T-helper 17 cell (primary cell): ENCODE measurements at regions not wholly inside any gene's neighbourhood (a gene's known extent, or its start where the extent isn't known, plus 50 kb on each side); places are given as distances from the start of the nearest gene placed in this dataset.

ENCODE experiments used
- ATAC-seq: fragments of 150-1000 bp; cut with Tn5 transposase; 2 replicates; pipeline ENCODE4 v1.10.0; 2021; ENCODE audit warnings: mild to moderate bottlenecking, moderate library complexity
- DNase-seq, 3 donors: peaks; one replicate each; pipeline versions ENCODE4 v3.0.0 to v3.0.0-alpha.2; 2020 to 2021
- H3K9me3 ChIP-seq: one replicate; pipeline ENCODE4 v1.7.0; 2013; ENCODE audit warnings: low read length, mild to moderate bottlenecking; ENCODE audit not compliant: control insufficient read depth, poor library complexity, severe bottlenecking
- H3K27ac Mint-ChIP-seq: one replicate; pipeline ENCODE4 v1.8.0; 2022; ENCODE audit warnings: mild to moderate bottlenecking, moderate library complexity, mixed read lengths
- H3K27me3 Mint-ChIP-seq: one replicate; pipeline ENCODE4 v1.8.0; 2022; ENCODE audit warnings: mixed read lengths
- H3K36me3 Mint-ChIP-seq: one replicate; pipeline ENCODE4 v1.8.0; 2022; ENCODE audit warnings: low read depth, mixed read lengths
- H3K4me1 Mint-ChIP-seq: one replicate; pipeline ENCODE4 v1.8.0; 2022; ENCODE audit warnings: mild to moderate bottlenecking, mixed read lengths
- H3K4me3 Mint-ChIP-seq: one replicate; pipeline ENCODE4 v1.8.0; 2022; ENCODE audit warnings: mild to moderate bottlenecking, moderate library complexity, mixed read lengths

DNA sequence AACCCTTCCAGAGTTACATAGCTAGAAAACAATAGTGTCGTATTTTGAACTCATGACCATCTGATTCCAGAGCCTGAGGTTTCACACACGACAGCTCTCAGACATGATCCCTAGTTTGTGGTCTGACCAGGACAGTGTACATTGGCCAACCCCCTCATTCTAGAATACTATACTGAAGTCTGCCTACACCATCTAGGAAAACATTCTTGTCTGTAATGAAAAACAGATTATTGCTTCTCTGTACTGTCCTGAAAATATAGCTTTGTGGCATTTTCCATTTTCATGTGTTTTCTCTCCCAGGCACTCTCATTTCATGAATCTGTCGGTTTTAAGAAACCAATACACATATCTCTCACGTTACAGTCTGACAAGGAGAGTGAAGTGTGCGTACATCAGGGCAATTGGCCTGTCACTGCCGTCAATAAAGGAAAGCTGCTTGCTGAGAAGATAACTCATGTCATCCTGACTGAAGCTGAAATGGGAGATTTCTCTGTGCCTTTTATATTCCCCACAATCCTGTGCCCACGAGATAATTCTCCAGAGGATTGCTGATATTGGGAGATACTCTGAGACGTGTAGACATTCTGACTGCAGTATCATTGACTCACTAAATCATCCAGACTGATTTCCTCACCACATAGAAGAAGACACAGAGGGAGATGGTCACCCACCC is 585.6 kb downstream of the PLPP3 start:
- ATAC-seq (no peak), DNase-seq (no peak)
- H3K4me3 Mint-ChIP-seq = no peak overlapping the region
- H3K27ac Mint-ChIP-seq = no peak overlapping the region
- no peaks in the 10 kb centered on the region for H3K36me3 Mint-ChIP-seq
- H3K4me1 Mint-ChIP-seq = no peaks in the 10 kb centered on the region
- no peaks in the 10 kb centered on the region for H3K27me3 Mint-ChIP-seq
- H3K9me3 ChIP-seq = no peaks in the 10 kb centered on the region

DNA sequence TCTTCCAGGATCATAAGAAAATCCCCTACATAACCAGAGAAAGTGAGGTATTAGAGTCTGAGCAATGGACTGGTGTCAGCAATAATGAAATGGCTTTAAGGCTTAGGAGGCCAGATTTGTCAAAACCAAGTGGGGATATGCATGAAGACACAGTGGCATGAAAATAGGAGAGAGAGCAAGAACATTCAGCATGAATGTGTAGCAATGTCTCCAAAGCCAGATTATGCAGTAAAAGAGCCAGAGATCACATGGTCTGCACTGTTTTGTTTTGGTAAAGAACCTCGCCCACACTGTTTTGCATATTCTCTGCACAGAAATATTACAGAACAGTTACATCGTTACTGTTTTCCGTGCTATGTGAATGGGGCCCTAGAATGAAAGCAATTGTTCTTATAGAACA is 589.4 kb downstream of the PLPP3 start:
- peaks cover 17% of the 10 kb centered on the region for H3K27me3 Mint-ChIP-seq
- H3K4me1 Mint-ChIP-seq = no peaks in the 10 kb centered on the region
- H3K36me3 Mint-ChIP-seq = no peaks in the 10 kb centered on the region
- no peak overlapping the region for H3K27ac Mint-ChIP-seq
- ATAC-seq (no peak), DNase-seq (no peak)
- no peaks in the 10 kb centered on the region for H3K9me3 ChIP-seq
- H3K4me3 Mint-ChIP-seq = no peak overlapping the region

DNA sequence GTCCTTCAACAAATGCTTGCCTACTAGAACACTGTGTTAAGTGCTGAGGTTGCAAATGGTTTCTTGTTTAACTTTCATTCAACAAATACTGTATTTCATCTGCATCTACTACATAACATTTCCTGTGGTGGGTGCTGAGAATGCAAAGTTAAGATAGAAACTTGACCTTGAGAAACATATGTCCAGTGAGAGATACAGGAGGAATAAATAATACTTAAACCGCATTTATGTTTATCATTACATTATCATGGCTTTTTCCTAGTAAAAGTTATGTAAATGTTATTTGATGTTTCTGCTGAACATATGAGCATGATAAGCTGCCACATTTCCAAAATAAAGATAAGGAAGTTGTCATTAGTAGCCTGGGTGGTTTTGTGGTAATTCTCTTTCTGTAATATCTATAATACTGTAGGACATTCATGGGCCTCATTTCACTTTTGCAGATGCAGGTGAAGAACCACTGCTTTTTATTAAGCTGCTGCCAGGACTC is 590.4 kb downstream of the PLPP3 start:
- peaks cover 17% of the 10 kb centered on the region for H3K27me3 Mint-ChIP-seq
- H3K4me1 Mint-ChIP-seq = no peaks in the 10 kb centered on the region
- no peaks in the 10 kb centered on the region for H3K36me3 Mint-ChIP-seq
- no peak for DNase-seq
- H3K27ac Mint-ChIP-seq = no peak overlapping the region
- no peaks in the 10 kb centered on the region for H3K9me3 ChIP-seq
- no peak for ATAC-seq
- no peak overlapping the region for H3K4me3 Mint-ChIP-seq

DNA sequence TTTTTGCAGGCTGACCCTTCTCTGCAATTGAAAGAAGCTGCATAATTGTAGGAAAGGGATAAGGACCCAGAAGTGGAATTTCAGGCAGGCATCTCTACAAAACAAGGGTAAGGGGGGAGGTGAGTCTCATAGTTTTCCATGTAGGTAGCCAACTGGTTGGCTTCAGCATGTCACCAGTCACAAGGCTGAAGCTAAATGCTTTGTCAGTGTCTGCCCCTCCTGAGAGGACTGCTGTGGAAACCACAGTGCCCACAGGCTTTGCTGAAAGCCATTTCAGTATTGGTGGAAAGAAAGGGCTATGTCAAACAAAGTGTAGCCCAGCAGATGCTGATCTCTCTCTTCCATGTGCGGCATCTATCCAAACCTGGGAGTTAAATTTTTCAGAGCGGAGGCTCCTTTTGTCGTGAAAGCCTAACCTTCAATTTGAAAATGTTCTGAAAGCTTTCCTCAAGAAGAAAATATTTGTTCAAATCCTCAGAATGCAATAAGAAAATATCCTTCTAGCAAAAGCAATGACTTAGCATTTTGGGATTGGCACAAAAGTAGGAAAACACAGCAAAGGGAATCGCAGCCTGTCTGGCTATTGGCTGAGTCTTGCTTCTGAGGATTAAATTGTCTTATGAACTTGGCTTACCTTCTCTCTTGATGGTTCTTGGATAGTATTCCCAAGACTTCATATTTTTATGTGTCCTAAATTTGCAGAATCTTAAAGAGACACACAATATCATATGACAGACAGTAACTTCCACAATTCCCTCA is 591.7 kb downstream of the PLPP3 start:
- Mint-ChIP-seq H3K4me1 (no peaks in the 10 kb centered on the region), H3K36me3 (no peaks in the 10 kb centered on the region), H3K27ac (no peak overlapping the region), H3K27me3 (peaks cover 17% of the 10 kb centered on the region), H3K4me3 (no peak overlapping the region)
- H3K9me3 ChIP-seq = no peaks in the 10 kb centered on the region
- no peak for DNase-seq
- ATAC-seq = no peak

DNA sequence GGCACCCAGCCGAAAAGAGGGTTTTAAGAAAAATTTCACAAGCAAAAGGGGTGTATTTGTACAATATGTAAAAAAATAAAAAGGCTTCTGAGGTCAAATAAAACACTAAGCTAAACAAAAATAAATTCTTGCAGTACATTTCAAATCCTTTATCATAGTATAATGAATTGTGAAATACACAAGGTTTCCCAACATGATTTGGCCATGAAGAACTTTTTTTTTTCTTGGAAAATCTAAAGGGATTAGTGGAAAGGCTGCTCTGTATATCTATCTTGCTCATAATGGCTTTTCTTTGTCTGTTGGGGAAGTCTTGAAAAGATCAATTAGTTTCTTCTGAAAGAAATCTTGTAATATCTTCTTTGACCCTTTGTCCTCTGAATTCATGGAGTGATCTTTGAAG is 593.4 kb downstream of the PLPP3 start:
- no peak overlapping the region for H3K4me3 Mint-ChIP-seq
- H3K27me3 Mint-ChIP-seq = peaks cover 17% of the 10 kb centered on the region
- H3K36me3 Mint-ChIP-seq = no peaks in the 10 kb centered on the region
- no peak for DNase-seq
- no peak for ATAC-seq
- no peak overlapping the region for H3K27ac Mint-ChIP-seq
- H3K9me3 ChIP-seq = no peaks in the 10 kb centered on the region
- no peaks in the 10 kb centered on the region for H3K4me1 Mint-ChIP-seq

DNA sequence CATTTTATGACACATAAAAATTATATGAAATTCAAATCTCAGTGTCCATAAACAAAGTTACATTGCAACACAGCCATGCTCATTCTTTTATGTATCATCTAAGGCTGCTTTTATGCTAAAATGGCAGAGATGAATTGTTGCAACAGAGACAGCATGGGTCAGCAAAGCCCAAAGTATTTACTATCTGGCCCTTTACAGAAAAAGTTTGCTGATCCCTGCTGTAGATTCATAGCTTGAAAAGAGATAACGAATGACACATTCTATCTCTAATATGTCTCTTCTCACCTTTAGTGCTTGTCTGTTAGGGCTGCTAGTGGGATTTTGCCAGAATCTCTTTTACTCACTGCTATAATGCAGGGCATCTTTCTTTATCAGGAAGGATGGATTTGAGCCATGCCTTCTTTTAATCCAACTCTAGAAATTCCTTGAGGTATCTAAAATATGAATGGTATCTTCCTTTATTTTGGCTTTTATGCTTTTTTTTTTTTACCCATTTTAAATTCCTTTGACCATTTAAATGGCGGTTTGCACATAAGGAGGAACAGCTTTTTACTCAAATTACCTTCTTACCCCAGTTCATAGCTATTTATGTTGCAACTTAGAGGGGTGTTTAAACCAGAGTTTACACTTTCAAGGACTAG is 598.2 kb downstream of the PLPP3 start:
- peaks cover 4% of the 10 kb centered on the region for H3K27me3 Mint-ChIP-seq
- H3K27ac Mint-ChIP-seq = no peak overlapping the region
- H3K4me1 Mint-ChIP-seq = no peaks in the 10 kb centered on the region
- no peak for DNase-seq
- no peak for ATAC-seq
- no peaks in the 10 kb centered on the region for H3K9me3 ChIP-seq
- H3K4me3 Mint-ChIP-seq = no peak overlapping the region
- H3K36me3 Mint-ChIP-seq = no peaks in the 10 kb centered on the region

DNA sequence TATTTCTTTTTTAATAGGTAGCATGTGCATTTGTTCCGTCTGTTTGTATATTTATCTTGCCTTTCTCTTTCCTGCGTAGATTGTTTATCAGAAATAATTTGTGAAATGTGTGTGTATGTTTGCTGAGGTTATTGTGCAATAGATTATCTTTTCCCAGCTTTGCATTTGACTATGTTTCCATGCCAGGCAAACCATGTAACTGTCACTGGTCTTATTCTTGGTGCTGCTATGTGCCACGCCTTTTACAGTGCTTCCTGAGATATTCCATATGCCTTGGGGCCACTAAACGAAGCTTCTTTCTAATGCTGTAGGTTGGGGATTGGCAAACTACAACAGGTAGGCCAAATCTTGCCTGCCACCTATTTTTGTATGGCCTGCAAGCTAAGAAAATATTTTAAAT is 598.8 kb downstream of the PLPP3 start:
- ATAC-seq (no peak), DNase-seq (no peak)
- no peaks in the 10 kb centered on the region for H3K9me3 ChIP-seq
- no peak overlapping the region for H3K27ac Mint-ChIP-seq
- H3K36me3 Mint-ChIP-seq = no peaks in the 10 kb centered on the region
- no peaks in the 10 kb centered on the region for H3K4me1 Mint-ChIP-seq
- H3K4me3 Mint-ChIP-seq = no peak overlapping the region
- no peaks in the 10 kb centered on the region for H3K27me3 Mint-ChIP-seq

DNA sequence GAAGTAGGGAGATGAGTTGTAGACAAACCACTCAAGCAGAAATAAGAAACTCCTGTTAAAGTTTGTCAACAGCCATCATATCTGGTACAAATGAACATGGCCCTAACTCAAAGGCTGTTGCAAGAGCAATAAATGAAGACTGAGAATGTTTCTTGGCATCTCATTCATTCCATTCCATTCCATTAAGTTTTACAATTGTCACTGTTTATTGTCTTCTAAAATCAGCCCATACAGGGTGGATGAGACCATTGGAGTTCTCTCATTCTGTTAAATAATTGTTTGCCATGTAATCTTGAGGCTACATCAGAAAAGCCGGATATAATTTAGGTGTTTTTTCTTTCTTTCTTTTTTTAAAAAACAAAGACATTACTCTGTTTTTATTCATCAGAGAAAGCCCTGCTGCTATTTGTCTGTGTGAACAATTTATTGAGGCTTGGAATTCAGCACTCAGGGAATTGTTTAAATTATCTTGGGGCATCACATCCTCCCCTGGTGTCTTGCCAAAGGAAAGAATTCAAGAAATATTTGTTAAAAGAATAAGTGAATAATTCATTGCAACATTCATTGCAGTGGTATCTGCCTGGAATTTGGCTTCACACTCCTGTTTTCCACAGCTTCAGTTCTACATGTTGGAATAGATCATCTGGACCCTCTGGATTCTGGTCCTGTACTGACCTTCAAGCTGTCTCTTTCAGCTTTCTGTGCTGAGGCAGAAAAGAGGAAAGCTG is 604.5 kb downstream of the PLPP3 start:
- H3K9me3 ChIP-seq = no peaks in the 10 kb centered on the region
- no peak overlapping the region for H3K4me3 Mint-ChIP-seq
- H3K27ac Mint-ChIP-seq = no peak overlapping the region
- H3K36me3 Mint-ChIP-seq = no peaks in the 10 kb centered on the region
- no peak for DNase-seq
- H3K4me1 Mint-ChIP-seq = no peaks in the 10 kb centered on the region
- no peak for ATAC-seq
- H3K27me3 Mint-ChIP-seq = no peaks in the 10 kb centered on the region

DNA sequence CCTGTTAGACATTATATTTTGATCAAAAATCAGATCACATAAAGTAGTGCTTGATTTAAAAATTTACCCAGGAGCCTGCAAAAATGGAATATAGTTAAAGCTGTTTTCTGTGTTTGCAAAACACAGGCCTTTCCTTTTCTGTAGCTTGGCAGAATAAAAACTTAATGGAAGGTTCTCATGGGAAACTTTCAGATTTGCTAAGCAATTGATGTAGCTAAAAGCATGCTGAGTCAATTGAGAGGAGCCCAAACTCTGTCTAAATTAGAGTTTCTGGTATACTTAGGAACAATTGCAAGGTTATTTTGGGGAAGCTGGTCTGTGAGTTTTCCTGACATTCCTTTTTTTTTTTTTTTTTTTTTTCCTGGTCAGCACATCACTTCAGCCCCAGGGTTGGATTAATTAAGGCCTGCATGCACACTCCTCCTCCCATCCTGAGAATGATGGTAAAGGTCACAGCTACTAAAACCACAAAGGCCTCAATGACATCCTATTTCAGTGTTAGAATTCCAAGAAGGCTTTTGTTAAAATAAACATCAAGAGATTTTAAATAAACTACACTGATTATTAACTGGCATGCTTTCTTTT is 608.7 kb downstream of the PLPP3 start:
- H3K27ac Mint-ChIP-seq = no peak overlapping the region
- H3K27me3 Mint-ChIP-seq = peaks cover 6% of the 10 kb centered on the region
- H3K4me3 Mint-ChIP-seq = no peak overlapping the region
- DNase-seq (no peak), ATAC-seq (no peak)
- no peaks in the 10 kb centered on the region for H3K36me3 Mint-ChIP-seq
- H3K9me3 ChIP-seq = no peaks in the 10 kb centered on the region
- no peaks in the 10 kb centered on the region for H3K4me1 Mint-ChIP-seq

DNA sequence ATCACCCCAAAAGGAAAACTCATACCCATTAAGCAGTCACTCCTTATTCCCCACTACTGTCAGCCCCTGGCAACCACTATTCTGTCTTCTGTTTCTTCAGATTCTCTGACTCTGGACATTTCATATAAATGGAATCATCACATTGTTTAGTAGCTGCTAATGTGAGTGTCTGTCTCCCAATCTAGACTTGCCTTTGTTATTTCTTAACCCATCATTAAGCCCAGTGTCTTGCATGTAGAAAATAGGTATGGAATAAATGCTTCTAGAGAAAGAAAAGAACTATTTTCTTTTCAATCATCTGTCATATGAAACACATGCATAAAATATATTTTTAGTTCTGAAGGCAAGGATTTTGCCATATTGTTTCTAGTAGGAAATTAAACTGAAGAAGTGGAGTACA is 610.0 kb downstream of the PLPP3 start:
- DNase-seq = no peak
- no peak overlapping the region for H3K4me3 Mint-ChIP-seq
- H3K9me3 ChIP-seq = no peaks in the 10 kb centered on the region
- H3K27me3 Mint-ChIP-seq = peaks cover 6% of the 10 kb centered on the region
- no peak overlapping the region for H3K27ac Mint-ChIP-seq
- no peaks in the 10 kb centered on the region for H3K36me3 Mint-ChIP-seq
- no peaks in the 10 kb centered on the region for H3K4me1 Mint-ChIP-seq
- no peak for ATAC-seq

DNA sequence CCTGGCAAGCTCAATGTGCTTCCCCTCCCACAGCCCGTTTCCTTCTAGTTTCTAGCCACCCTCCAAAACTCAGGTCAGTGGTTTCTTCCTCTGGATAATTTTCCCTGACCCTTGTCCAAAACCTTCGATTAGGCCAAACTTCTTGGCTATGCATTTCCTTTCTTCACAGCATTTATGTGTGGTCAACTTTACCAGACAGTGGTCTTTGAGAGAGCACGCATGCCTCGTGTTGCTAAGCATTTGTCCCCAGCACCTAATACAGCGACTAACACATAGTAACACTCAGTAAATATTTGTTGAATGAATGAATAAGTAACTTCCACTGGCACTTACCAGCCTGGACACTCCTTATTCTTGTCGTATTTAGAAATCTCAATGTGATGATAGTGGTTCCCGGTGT is 610.7 kb downstream of the PLPP3 start:
- peaks cover 6% of the 10 kb centered on the region for H3K27me3 Mint-ChIP-seq
- no peak overlapping the region for H3K4me3 Mint-ChIP-seq
- no peaks in the 10 kb centered on the region for H3K4me1 Mint-ChIP-seq
- no peak for DNase-seq
- no peaks in the 10 kb centered on the region for H3K36me3 Mint-ChIP-seq
- ATAC-seq = no peak
- no peak overlapping the region for H3K27ac Mint-ChIP-seq
- H3K9me3 ChIP-seq = no peaks in the 10 kb centered on the region

DNA sequence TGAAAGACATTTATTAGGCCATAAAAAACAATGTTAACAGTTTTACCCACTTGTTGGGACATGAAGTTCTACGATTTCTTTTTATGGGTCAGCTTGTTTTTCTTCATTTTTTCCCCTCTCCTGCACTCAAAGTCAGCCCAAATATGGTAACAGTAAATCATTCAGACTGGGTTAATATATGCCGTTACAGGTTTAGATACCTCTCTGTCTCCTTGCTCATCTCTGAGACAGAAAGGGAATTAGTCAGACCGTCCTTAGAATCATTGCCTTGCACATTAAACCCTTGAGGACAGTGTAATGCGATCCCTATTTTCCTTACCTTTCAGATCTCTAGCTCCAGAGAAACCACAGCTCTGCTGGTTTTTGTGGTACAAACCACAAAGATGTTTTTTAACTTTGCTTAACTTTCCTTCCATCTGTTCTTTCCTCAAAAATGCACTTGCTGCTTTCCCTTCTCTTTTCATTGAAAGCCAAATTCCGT is 613.3 kb downstream of the PLPP3 start:
- H3K4me3 Mint-ChIP-seq = no peak overlapping the region
- DNase-seq = no peak
- H3K9me3 ChIP-seq = no peaks in the 10 kb centered on the region
- H3K36me3 Mint-ChIP-seq = no peaks in the 10 kb centered on the region
- H3K27me3 Mint-ChIP-seq = peaks cover 6% of the 10 kb centered on the region
- H3K27ac Mint-ChIP-seq = no peak overlapping the region
- no peaks in the 10 kb centered on the region for H3K4me1 Mint-ChIP-seq
- ATAC-seq = no peak

DNA sequence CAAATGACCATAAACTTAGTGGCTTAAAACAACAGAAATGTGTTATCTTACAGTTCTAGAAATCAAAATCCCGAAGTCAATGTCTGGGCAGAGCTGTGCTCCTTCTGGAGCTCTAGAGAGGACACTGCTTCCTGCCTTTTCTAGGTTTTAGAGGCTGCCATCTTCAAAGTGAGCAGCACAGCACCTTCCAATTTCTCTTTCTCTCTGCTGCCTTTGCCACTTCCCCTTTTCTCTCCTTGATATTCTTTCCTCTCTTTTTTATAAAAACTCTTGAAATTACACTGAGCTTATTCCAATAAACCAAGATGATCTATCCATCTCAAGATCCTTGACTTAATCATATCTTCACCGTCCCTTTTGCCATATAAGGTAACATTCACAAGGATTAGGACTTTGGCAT is 616.9 kb downstream of the PLPP3 start:
- H3K27me3 Mint-ChIP-seq = no peaks in the 10 kb centered on the region
- no peak for DNase-seq
- no peak overlapping the region for H3K27ac Mint-ChIP-seq
- no peaks in the 10 kb centered on the region for H3K4me1 Mint-ChIP-seq
- no peak for ATAC-seq
- H3K4me3 Mint-ChIP-seq = no peak overlapping the region
- no peaks in the 10 kb centered on the region for H3K36me3 Mint-ChIP-seq
- H3K9me3 ChIP-seq = no peaks in the 10 kb centered on the region
